ENCODE measurements at regions not wholly inside any gene's neighbourhood (a gene's known extent, or its start where the extent isn't known, plus 50 kb on each side); places are given as distances from the start of the nearest gene placed in this dataset.

- TF ChIP-seq ZBED1 (IDR thresholded peaks at IDR 0.05): no peak
- TF ChIP-seq, protein P1, sequence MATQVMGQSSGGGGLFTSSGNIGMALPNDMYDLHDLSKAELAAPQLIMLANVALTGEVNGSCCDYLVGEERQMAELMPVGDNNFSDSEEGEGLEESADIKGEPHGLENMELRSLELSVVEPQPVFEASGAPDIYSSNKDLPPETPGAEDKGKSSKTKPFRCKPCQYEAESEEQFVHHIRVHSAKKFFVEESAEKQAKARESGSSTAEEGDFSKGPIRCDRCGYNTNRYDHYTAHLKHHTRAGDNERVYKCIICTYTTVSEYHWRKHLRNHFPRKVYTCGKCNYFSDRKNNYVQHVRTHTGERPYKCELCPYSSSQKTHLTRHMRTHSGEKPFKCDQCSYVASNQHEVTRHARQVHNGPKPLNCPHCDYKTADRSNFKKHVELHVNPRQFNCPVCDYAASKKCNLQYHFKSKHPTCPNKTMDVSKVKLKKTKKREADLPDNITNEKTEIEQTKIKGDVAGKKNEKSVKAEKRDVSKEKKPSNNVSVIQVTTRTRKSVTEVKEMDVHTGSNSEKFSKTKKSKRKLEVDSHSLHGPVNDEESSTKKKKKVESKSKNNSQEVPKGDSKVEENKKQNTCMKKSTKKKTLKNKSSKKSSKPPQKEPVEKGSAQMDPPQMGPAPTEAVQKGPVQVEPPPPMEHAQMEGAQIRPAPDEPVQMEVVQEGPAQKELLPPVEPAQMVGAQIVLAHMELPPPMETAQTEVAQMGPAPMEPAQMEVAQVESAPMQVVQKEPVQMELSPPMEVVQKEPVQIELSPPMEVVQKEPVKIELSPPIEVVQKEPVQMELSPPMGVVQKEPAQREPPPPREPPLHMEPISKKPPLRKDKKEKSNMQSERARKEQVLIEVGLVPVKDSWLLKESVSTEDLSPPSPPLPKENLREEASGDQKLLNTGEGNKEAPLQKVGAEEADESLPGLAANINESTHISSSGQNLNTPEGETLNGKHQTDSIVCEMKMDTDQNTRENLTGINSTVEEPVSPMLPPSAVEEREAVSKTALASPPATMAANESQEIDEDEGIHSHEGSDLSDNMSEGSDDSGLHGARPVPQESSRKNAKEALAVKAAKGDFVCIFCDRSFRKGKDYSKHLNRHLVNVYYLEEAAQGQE (IDR thresholded peaks at IDR 0.05; ENCODE audit: borderline replicate concordance): no peak
- TF ChIP-seq, protein P1 (CRISPR knock-in tag; IDR thresholded peaks at IDR 0.05; ENCODE audit: low read depth): no peak
- no peak for TF ChIP-seq POLR2AphosphoS5 (IDR thresholded peaks at IDR 0.05; ENCODE audit: control insufficient read depth, insufficient read depth, low read depth, low read length)
- TF ChIP-seq, protein P2, sequence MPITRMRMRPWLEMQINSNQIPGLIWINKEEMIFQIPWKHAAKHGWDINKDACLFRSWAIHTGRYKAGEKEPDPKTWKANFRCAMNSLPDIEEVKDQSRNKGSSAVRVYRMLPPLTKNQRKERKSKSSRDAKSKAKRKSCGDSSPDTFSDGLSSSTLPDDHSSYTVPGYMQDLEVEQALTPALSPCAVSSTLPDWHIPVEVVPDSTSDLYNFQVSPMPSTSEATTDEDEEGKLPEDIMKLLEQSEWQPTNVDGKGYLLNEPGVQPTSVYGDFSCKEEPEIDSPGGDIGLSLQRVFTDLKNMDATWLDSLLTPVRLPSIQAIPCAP (CRISPR knock-in tag; IDR thresholded peaks at IDR 0.05; ENCODE audit: borderline replicate concordance): no peak
- no peak for TF ChIP-seq BRCA1 (IDR thresholded peaks at IDR 0.05)
- TF ChIP-seq BRCA1 (CRISPR knock-in tag; IDR thresholded peaks at IDR 0.05): no peak
- TF ChIP-seq, protein P3, sequence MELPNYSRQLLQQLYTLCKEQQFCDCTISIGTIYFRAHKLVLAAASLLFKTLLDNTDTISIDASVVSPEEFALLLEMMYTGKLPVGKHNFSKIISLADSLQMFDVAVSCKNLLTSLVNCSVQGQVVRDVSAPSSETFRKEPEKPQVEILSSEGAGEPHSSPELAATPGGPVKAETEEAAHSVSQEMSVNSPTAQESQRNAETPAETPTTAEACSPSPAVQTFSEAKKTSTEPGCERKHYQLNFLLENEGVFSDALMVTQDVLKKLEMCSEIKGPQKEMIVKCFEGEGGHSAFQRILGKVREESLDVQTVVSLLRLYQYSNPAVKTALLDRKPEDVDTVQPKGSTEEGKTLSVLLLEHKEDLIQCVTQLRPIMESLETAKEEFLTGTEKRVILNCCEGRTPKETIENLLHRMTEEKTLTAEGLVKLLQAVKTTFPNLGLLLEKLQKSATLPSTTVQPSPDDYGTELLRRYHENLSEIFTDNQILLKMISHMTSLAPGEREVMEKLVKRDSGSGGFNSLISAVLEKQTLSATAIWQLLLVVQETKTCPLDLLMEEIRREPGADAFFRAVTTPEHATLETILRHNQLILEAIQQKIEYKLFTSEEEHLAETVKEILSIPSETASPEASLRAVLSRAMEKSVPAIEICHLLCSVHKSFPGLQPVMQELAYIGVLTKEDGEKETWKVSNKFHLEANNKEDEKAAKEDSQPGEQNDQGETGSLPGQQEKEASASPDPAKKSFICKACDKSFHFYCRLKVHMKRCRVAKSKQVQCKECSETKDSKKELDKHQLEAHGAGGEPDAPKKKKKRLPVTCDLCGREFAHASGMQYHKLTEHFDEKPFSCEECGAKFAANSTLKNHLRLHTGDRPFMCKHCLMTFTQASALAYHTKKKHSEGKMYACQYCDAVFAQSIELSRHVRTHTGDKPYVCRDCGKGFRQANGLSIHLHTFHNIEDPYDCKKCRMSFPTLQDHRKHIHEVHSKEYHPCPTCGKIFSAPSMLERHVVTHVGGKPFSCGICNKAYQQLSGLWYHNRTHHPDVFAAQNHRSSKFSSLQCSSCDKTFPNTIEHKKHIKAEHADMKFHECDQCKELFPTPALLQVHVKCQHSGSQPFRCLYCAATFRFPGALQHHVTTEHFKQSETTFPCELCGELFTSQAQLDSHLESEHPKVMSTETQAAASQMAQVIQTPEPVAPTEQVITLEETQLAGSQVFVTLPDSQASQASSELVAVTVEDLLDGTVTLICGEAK (IDR thresholded peaks at IDR 0.05): no peak
- TF ChIP-seq, protein P3 (CRISPR knock-in tag; IDR thresholded peaks at IDR 0.05): no peak
- no peak for TF ChIP-seq MYBL2 (IDR thresholded peaks at IDR 0.05; ENCODE audit: low read depth)
- no peak for TF ChIP-seq MYBL2 (CRISPR knock-in tag; IDR thresholded peaks at IDR 0.05; ENCODE audit: borderline replicate concordance)
- no peak for TF ChIP-seq CSDE1 (IDR thresholded peaks at IDR 0.05)
These were observed 74.7 kb upstream of the TCF21 start for GRCh38 chr6:133814238-133814637.

All from K562 (cell line).